Karpas-422 (cell line): ENCODE measurements at regions not wholly inside any gene's neighbourhood (a gene's known extent, or its start where the extent isn't known, plus 50 kb on each side); places are given as distances from the start of the nearest gene placed in this dataset.

Experiments used
- DNase-seq: peaks from one replicate; pipeline ENCODE4 v3.0.0-alpha.2; 2015
- H2AFZ ChIP-seq: fragments of 200-600 bp; sonication (generic); 2 replicates; pipeline ENCODE4 v1.6.1; 2014; ENCODE audit warnings: antibody characterized with exemption, low read length, mixed read lengths
- H3K27ac ChIP-seq: fragments of 200-600 bp; sonication (generic); 2 replicates; pipeline ENCODE4 v1.5.1; 2014; ENCODE audit warnings: mild to moderate bottlenecking, low read length, moderate library complexity
- H3K27me3 ChIP-seq: fragments of 200-600 bp; sonication (generic); 2 replicates; pipeline ENCODE4 v1.6.1; 2014; ENCODE audit warnings: low read length, mixed read lengths
- H3K36me3 ChIP-seq: fragments of 200-600 bp; sonication (generic); 2 replicates; pipeline ENCODE4 v1.6.1; 2014; ENCODE audit warnings: low read length, mixed read lengths; ENCODE audit not compliant: insufficient read depth
- H3K4me1 ChIP-seq: fragments of 200-600 bp; sonication (generic); 2 replicates; pipeline ENCODE4 v1.6.1; 2014; ENCODE audit warnings: mild to moderate bottlenecking, low read length, mixed read lengths
- H3K4me2 ChIP-seq: fragments of 200-600 bp; sonication (generic); 2 replicates; pipeline ENCODE4 v1.6.1; 2014; ENCODE audit warnings: low read length, low read depth, mild to moderate bottlenecking; ENCODE audit not compliant: poor library complexity, severe bottlenecking
- H3K4me3 ChIP-seq: fragments of 200-600 bp; sonication (generic); 2 replicates; pipeline ENCODE4 v1.5.1; 2014; ENCODE audit warnings: mild to moderate bottlenecking, antibody characterized with exemption, low read length, mixed read lengths
- H3K79me2 ChIP-seq: fragments of 200-600 bp; sonication (generic); 2 replicates; pipeline ENCODE4 v1.6.1; 2014; ENCODE audit warnings: mild to moderate bottlenecking, low read length, mixed read lengths
- H3K9ac ChIP-seq: fragments of 200-600 bp; sonication (generic); 2 replicates; pipeline ENCODE4 v1.6.0; 2014; ENCODE audit warnings: low read length
- H3K9me2 ChIP-seq: fragments of 200-600 bp; sonication (generic), shearing (Covaris generic); replicated peaks from 2 replicates; pipeline ENCODE4 v1.6.0; 2014; ENCODE audit warnings: mild to moderate bottlenecking, low read length, moderate library complexity; ENCODE audit not compliant: insufficient read depth
- H3K9me3 ChIP-seq: fragments of 300-700, 200-600 bp; sonication (generic); 2 replicates; pipeline ENCODE4 v1.6.1; 2014; ENCODE audit warnings: low read length, mixed read lengths
- H4K20me1 ChIP-seq: fragments of 200-600 bp; sonication (generic); 2 replicates; pipeline ENCODE4 v1.6.1; 2014; ENCODE audit warnings: mild to moderate bottlenecking, antibody characterized with exemption, low read length, low read depth; ENCODE audit not compliant: insufficient read depth

- H4K20me1 ChIP-seq: no peaks in the 10 kb centered on the region
- no peak overlapping the region for H3K27ac ChIP-seq
- no peaks in the 10 kb centered on the region for H3K9me3 ChIP-seq
- no peaks in the 10 kb centered on the region for H3K79me2 ChIP-seq
- H3K4me2 ChIP-seq: no peak overlapping the region
- H3K27me3 ChIP-seq: no peaks in the 10 kb centered on the region
- H3K36me3 ChIP-seq: no peaks in the 10 kb centered on the region
- H3K4me3 ChIP-seq: no peak overlapping the region
- no peaks in the 10 kb centered on the region for H3K9me2 ChIP-seq
- no peak overlapping the region for H3K9ac ChIP-seq
- no peaks in the 10 kb centered on the region for H3K4me1 ChIP-seq
- DNase-seq: no peak
- H2AFZ ChIP-seq: no peak overlapping the region
These were observed 407.0 kb upstream of the SOX9 start for GRCh38 chr17:71713846-71714245.

GRCh38 chr17:71724339-71724738, 396.5 kb upstream of the SOX9 start:
- Histone ChIP-seq H3K36me3 (no peaks in the 10 kb centered on the region), H3K4me3 (no peak overlapping the region)

GRCh38 chr17:71725811-71726210, 395.0 kb upstream of the SOX9 start:
- no peak overlapping the region for H3K4me3 ChIP-seq
- no peaks in the 10 kb centered on the region for H3K79me2 ChIP-seq
- no peaks in the 10 kb centered on the region for H3K4me1 ChIP-seq
- H3K9me2 ChIP-seq: no peaks in the 10 kb centered on the region
- H3K36me3 ChIP-seq: no peaks in the 10 kb centered on the region
- DNase-seq: no peak
- H3K9ac ChIP-seq: no peak overlapping the region
- no peak overlapping the region for H2AFZ ChIP-seq
- no peaks in the 10 kb centered on the region for H3K9me3 ChIP-seq
- H3K27me3 ChIP-seq: no peaks in the 10 kb centered on the region
- H3K4me2 ChIP-seq: no peak overlapping the region
- H3K27ac ChIP-seq: no peak overlapping the region
- no peaks in the 10 kb centered on the region for H4K20me1 ChIP-seq

More at GRCh38 chr17:71724339-71724738, 396.5 kb upstream of the SOX9 start:
- no peaks in the 10 kb centered on the region for H3K9me2 ChIP-seq
- no peaks in the 10 kb centered on the region for H4K20me1 ChIP-seq
- H3K9me3 ChIP-seq: no peaks in the 10 kb centered on the region
- no peak overlapping the region for H3K9ac ChIP-seq
- H2AFZ ChIP-seq: no peak overlapping the region
- no peak overlapping the region for H3K27ac ChIP-seq
- no peaks in the 10 kb centered on the region for H3K27me3 ChIP-seq
- no peaks in the 10 kb centered on the region for H3K79me2 ChIP-seq
- no peaks in the 10 kb centered on the region for H3K4me1 ChIP-seq
- DNase-seq: no peak
- H3K4me2 ChIP-seq: no peak overlapping the region

GRCh38 chr17:71726341-71726740, 394.5 kb upstream of the SOX9 start:
- H3K9ac ChIP-seq: no peak overlapping the region
- no peaks in the 10 kb centered on the region for H3K36me3 ChIP-seq
- H3K9me3 ChIP-seq: no peaks in the 10 kb centered on the region
- H3K79me2 ChIP-seq: no peaks in the 10 kb centered on the region
- no peak overlapping the region for H3K4me3 ChIP-seq
- no peaks in the 10 kb centered on the region for H4K20me1 ChIP-seq
- H3K27ac ChIP-seq: no peak overlapping the region
- DNase-seq: no peak
- H3K4me2 ChIP-seq: no peak overlapping the region
- no peaks in the 10 kb centered on the region for H3K4me1 ChIP-seq
- H3K27me3 ChIP-seq: no peaks in the 10 kb centered on the region
- H2AFZ ChIP-seq: no peak overlapping the region
- no peaks in the 10 kb centered on the region for H3K9me2 ChIP-seq

GRCh38 chr17:71727292-71727691, 393.5 kb upstream of the SOX9 start:
- H3K36me3 ChIP-seq: no peaks in the 10 kb centered on the region
- no peak for DNase-seq
- no peaks in the 10 kb centered on the region for H3K79me2 ChIP-seq
- no peak overlapping the region for H3K27ac ChIP-seq
- no peaks in the 10 kb centered on the region for H3K9me3 ChIP-seq
- no peaks in the 10 kb centered on the region for H3K4me1 ChIP-seq
- no peak overlapping the region for H3K4me2 ChIP-seq
- H3K4me3 ChIP-seq: no peak overlapping the region
- no peaks in the 10 kb centered on the region for H3K27me3 ChIP-seq
- no peaks in the 10 kb centered on the region for H3K9me2 ChIP-seq
- no peaks in the 10 kb centered on the region for H4K20me1 ChIP-seq
- no peak overlapping the region for H3K9ac ChIP-seq
- no peak overlapping the region for H2AFZ ChIP-seq

GRCh38 chr17:71727723-71728122, 393.1 kb upstream of the SOX9 start:
- Histone ChIP-seq H3K9ac (no peak overlapping the region), H3K4me3 (no peak overlapping the region), H2AFZ (no peak overlapping the region), H3K4me1 (no peaks in the 10 kb centered on the region), H3K4me2 (no peak overlapping the region), H3K36me3 (no peaks in the 10 kb centered on the region), H3K27ac (no peak overlapping the region), H3K79me2 (no peaks in the 10 kb centered on the region), H3K27me3 (no peaks in the 10 kb centered on the region), H3K9me3 (no peaks in the 10 kb centered on the region), H4K20me1 (no peaks in the 10 kb centered on the region), H3K9me2 (no peaks in the 10 kb centered on the region)
- DNase-seq: no peak

- no peaks in the 10 kb centered on the region for H3K79me2 ChIP-seq
- H3K9me2 ChIP-seq: no peaks in the 10 kb centered on the region
- no peaks in the 10 kb centered on the region for H4K20me1 ChIP-seq
- H3K4me3 ChIP-seq: no peak overlapping the region
- H3K9me3 ChIP-seq: no peaks in the 10 kb centered on the region
- no peaks in the 10 kb centered on the region for H3K36me3 ChIP-seq
- no peak overlapping the region for H2AFZ ChIP-seq
- 0 out of 2 replicates have a peak, but pooled peaks cover 2% of the 10 kb centered on the region for H3K4me1 ChIP-seq
- no peak for DNase-seq
- H3K9ac ChIP-seq: no peak overlapping the region
- no peak overlapping the region for H3K4me2 ChIP-seq
- no peak overlapping the region for H3K27ac ChIP-seq
- H3K27me3 ChIP-seq: no peaks in the 10 kb centered on the region
These were observed 389.9 kb upstream of the SOX9 start for GRCh38 chr17:71730871-71731270.

GRCh38 chr17:71735893-71736292, 384.9 kb upstream of the SOX9 start:
- Histone ChIP-seq H3K36me3 (no peaks in the 10 kb centered on the region), H3K27me3 (no peaks in the 10 kb centered on the region), H4K20me1 (no peaks in the 10 kb centered on the region; the same call in 1 of the 2 replicates), H2AFZ (no peak overlapping the region), H3K9me2 (no peaks in the 10 kb centered on the region), H3K9ac (no peak overlapping the region), H3K4me3 (no peak overlapping the region), H3K79me2 (no peaks in the 10 kb centered on the region), H3K4me2 (no peak overlapping the region), H3K27ac (no peak overlapping the region), H3K4me1 (0 out of 2 replicates have a peak, but pooled peaks cover 2% of the 10 kb centered on the region), H3K9me3 (no peaks in the 10 kb centered on the region)
- no peak for DNase-seq

GRCh38 chr17:71740866-71741265, 380.0 kb upstream of the SOX9 start:
- Histone ChIP-seq H3K27me3 (no peaks in the 10 kb centered on the region), H3K4me3 (no peak overlapping the region), H2AFZ (no peak overlapping the region), H3K4me2 (no peak overlapping the region), H3K9me3 (no peaks in the 10 kb centered on the region), H3K9me2 (no peaks in the 10 kb centered on the region), H3K36me3 (no peaks in the 10 kb centered on the region), H3K9ac (no peak overlapping the region), H3K4me1 (no peaks in the 10 kb centered on the region), H4K20me1 (no peaks in the 10 kb centered on the region; the same call in 1 of the 2 replicates), H3K79me2 (no peaks in the 10 kb centered on the region), H3K27ac (no peak overlapping the region)
- no peak for DNase-seq
